GM20000 (cell line): ENCODE measurements at regions not wholly inside any gene's neighbourhood (a gene's known extent, or its start where the extent isn't known, plus 50 kb on each side); places are given as distances from the start of the nearest gene placed in this dataset.

Experiments used
- DNase-seq: peaks from one replicate; pipeline ENCODE4 v3.0.0; 2012; ENCODE audit warnings: low spot score
- CTCF ChIP-seq: IDR thresholded peaks from 2 replicates; pipeline ENCODE4 v1.5.1; 2012; ENCODE audit warnings: mild to moderate bottlenecking, control low read depth; ENCODE audit errors: extremely low read depth, missing control alignments

GRCh38 chr1:22289307-22289995, 146.6 kb upstream of the WNT4 start:
- TF ChIP-seq CTCF: no peak
- DNase-seq: no peak

GRCh38 chr1:22290157-22290556, 147.3 kb upstream of the WNT4 start:
- TF ChIP-seq CTCF: no peak

GRCh38 chr1:22290611-22291010, 147.7 kb upstream of the WNT4 start:
- TF ChIP-seq CTCF: no peak
- DNase-seq: no peak

More at GRCh38 chr1:22290157-22290556, 147.3 kb upstream of the WNT4 start:
- no peak for DNase-seq

- no peak for TF ChIP-seq CTCF
- DNase-seq: no peak
Measured at GRCh38 chr1:22291057-22291456, 148.2 kb upstream of the WNT4 start.

GRCh38 chr1:22291494-22291893, 148.6 kb upstream of the WNT4 start:
- TF ChIP-seq CTCF: no peak
- no peak for DNase-seq

GRCh38 chr1:22292011-22292788, 149.3 kb upstream of the WNT4 start:
- DNase-seq: no peak
- no peak for TF ChIP-seq CTCF

GRCh38 chr1:22295396-22295795, 152.5 kb upstream of the WNT4 start:
- no peak for TF ChIP-seq CTCF
- no peak for DNase-seq
